Esophagus mucosa (tissue), 1 donor: ENCODE measurements at regions not wholly inside any gene's neighbourhood (a gene's known extent, or its start where the extent isn't known, plus 50 kb on each side); places are given as distances from the start of the nearest gene placed in this dataset.
"Not testable (repeated sequence)": the region's sequence is repeated elsewhere in the genome, so short reads cannot be mapped to it uniquely, and the experiment has no call there.

Experiments
- ATAC-seq: fragments of 200-7000 bp; cut with Tn5 transposase; one replicate; pipeline ENCODE4 v1.9.1; 2020
- donor health status: DM: yes; HTN: yes; CAD: no.

DNA sequence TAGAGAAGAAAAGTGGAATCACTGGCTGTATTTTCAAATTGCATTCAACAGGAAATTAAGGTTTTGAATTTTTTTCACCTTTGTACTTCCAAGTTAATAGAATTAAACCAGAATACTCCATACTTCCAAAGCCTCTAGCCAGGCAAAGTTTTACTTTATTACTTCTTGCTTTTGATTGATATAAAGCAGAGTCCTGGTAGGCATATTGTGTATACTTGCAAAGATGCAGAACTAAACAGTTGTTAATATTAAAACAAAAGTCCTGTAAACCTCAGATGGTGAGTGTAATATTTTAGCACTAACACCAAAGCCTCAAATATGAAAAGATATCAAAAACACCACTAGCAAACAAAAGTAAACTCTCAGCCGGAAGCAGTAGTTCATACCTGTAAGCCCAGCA is 107.2 kb upstream of the C2CD4B start:
- no peak for ATAC-seq

DNA sequence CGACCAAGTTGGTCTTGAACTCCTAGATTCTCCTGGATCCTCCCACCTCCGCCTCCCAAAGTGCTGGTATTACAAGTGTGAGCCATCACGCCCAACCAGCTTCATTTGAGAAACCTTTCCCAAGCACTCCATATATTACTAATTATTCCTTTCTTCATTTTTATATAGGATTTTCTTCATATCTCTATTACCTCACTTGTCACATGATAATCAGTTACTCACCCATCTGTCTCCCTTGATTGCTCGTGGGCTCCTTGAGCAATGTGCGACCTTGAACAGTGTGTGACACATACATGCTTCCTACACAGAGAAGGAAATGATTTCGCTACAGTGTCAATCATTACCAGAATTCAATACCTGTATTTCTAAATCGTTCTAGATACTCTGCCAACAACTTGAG is 110.7 kb upstream of the C2CD4B start:
- no peak for ATAC-seq

DNA sequence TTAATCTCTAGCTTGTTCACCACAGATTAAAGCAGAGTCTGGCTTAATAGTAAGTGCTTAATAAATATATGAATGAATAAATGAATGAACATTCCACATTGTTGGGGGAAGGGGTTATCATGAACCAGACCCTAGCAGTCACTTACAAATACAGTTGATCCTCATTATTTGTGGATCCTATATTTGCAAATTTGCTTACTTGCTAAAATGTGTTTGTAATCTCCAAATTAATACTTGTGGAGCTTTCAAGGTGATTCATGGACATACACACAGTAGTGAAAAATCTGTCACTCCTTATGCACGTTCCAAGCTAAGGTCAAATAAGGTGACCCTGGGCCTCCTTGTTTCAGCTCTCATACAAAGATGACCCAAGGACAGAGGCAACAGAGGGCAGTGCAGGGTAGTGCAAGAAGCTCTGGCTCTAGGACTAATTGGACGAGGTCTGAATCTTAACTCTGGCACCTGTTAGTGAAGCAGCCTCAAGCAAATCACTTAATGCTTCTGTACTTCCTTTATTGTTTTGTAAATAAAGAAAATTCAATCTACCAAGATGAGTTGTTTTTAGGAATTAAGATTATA is 112.8 kb upstream of the C2CD4B start:
- no peak for ATAC-seq

DNA sequence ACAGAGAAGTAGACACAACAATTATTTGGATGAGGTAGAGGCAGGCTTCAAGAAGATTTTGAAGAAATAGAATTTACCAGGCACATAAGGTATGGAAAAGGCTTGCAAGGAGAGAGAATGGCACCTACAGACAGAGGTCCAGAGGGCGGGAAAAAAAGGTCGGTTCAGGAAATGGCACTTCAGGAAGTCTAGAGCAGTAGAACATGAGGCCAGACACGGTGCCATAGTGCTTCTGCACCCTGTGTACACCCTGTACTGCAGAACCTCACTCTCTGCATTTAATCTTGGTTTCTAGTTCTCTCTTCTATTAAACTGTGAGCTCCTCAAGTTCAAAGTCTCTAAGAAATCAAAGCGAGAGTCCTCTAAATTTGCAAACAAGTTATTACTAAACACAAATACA is 113.4 kb upstream of the C2CD4B start:
- no peak for ATAC-seq

DNA sequence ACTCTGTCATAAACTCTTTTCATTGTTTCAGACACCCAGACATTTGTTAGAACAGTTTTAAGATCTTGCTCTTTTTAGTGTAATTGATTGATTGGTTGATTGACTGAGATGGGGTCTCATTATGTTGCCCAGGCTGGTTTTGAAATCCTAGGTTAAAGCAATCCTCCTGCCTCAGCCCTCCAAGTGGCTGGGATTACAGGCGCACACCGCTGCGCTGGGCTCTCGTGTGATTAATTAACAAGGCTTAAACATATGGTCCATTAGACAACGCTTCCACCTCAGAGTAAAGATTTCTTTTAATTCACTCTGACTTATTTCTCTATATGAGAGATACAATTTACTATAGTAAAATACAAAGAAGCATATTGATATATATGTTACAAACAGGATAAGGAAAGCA is 114.0 kb upstream of the C2CD4B start:
- no peak for ATAC-seq

DNA sequence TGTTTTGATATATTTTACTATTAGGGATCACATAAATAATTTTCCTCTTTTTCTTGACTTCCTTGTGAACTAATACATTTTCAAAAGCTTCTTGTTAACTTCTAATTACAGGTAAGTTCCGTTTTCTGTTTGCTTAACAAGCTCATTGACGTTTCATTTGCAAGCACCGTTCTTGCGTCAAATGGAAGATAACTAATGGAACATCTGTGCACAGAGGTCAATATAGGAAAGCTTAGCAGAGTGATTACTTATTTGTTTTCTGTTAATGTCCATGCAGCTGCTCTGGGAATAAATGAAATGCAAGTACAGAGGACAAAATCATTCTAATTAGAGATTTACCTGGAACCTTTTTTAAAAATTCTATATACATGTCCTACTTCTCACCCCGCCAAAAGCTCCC is 115.5 kb upstream of the C2CD4B start:
- ATAC-seq: no peak

DNA sequence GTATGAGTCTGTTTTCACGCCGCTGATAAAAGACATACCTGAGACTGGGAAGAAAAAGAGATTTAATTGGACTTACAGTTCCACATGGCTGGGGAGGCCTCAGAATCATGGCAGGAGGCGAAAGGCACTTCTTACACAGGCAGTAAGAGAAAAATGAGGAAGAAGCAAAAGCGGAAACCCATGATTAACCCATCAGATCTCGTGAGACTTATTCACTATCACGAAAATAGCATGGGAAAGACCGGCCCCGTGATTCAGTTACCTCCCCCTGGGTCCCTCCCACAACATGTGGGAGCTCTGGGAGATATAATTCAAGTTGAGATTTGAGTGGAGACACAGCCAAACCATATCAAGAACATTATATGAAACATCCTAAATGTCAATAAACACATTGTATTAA is 116.7 kb upstream of the C2CD4B start:
- ATAC-seq: not testable (repeated sequence)

DNA sequence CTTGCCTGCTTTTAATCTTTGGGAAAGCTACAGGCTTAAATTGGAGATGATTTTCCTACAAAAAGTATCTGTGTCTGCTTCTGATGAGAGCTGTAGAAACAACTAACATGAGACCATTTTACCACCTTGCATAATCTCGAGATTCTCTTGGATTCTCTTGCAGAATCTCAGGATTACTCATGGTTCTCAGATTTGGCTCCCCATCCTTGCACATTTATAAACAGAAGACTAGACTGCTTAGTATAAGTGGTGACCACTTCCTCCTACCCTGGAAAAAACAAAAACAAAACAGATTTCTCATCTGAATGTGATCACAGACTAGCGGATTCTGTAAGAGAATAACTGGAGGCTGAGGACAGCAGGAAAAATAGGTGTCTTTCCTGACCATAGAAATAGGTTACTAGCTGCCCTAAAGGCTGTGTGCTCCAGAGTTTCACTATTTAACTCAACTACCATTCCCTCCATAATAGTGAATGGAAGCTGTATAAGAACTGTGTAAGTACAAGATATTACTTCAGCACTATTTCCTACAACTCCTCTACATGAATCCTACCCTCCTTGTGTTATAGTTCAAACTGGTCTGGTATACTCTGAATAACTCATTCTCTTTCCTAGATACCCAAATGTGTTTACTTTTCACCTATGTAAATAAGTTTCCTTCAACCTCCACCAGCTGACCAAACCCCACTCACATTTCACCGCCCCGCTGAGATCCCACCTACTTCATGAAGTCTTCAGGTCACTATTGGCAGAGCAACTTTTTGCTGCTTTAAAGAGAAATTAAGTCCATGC is 122.2 kb upstream of the C2CD4B start:
- ATAC-seq: no peak

DNA sequence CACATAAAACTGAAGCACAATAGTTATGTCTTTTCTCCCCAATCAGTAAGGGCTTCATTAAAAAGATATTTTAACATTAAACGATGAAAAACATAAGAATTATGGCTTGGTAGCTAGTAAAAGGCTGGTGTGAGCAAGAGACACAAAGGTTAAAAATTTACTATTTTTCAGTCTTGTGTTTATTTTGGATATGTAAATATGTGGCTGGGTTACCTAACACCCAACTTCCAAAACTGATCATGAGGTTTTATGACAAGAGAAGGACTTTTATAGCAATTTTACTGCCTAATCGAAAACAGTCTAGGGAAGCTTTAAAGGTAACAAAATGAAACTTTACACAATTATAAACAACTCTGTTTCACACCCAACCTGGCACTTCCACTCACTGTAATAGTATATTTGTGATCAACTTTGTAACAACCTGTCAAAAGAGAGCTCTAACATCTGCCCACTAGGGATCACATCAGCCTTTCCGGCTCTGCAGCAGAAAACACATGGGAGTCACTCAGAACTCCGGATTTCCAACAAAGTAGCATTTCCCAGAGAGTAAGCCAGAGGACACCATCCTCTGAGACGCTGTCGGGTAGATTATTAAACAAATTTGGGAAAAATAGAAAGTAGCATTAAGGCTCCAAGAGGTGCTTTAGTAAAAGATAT is 123.4 kb upstream of the C2CD4B start:
- ATAC-seq: no peak

DNA sequence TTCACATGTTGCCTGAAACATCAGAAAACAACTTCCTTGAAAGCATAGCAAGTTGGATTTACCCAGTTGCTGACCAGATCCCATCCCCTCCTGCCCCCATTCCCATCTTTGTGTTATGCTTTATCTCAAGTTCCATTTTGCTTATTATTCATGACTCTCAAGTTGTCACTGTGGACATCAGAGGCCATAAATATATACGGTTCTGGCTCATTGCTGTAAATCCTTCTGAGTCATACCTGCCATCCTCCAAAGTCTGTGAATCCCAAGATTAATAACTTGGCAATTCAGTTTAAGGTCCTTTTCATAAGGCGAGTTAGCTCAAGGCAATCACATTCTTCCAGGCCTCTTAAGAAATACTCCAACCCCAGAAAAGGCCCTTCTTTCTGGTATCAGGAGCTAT is 126.2 kb upstream of the C2CD4B start:
- no peak for ATAC-seq

DNA sequence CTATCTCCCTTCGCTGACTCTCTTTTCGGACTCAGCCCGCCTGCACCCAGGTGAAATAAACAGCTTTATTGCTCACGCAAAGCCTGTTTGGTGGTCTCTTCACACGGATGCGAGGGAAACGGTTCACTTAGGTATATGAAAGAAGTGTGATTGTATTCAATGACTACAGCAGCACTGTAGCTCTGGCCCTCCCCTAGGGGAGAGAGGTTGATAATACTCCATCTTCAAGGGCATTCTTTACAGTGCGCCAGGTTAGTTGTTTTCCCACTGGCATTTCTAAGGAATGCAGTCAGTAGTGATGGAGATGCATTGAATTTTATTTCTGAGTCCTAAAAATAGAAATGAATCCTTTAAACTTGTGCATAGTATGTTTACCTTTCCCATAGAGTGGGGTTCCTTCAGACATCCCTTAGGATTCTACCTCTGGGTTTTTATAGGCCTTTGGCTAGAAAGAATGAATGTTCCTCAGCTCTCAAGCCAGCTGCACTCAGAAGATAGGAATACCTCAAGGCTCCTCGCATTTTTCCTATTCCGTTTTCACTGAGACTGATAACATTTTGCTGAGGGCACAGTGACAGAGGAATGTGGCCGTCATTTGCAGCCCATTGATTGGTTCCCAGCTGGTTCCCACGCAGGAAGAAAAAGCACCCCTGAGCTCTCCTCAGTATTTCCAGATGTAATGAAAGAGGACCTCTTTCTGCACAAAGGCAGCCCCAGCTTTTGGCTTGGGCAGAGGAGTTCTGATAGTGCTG is 131.8 kb upstream of the C2CD4B start:
- ATAC-seq: no peak

DNA sequence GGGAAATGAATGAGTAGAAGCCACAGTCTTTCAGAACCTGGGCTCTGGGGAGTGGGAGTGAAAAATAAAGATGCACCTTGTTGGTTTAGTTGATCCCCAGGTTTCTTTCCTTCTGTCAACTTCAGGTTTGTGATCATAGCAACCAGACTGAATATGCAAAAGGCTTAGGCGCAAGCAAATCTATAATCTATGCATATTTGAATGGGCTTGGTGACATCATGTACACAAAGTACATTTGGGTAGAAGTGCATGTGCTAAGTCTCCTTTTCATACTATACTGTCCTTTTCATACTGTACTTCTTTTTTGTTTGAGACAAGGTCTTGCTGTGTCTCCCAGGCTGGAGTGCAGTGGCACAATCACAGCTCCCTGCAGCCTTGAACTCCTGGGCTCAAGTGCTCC is 132.4 kb upstream of the C2CD4B start:
- ATAC-seq: no peak

DNA sequence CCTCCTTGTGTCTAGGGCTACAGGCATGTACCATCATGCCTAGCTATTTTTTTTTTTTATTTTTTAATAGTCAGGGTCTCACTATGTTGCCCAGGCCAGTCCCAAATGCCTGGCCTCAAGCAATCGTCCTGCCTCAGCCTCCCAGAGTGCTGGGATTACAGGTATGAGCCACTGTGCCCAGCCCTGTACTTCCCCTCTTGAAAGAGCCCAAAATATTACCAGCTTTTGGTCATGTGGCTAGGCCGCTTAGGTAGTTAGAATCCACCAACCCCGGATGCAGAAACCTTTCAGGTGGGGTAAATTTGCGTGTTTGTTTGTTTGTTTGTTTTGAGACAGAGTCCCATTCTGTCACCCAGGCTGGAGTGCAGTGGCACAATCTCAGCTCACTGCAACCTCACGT is 132.8 kb upstream of the C2CD4B start:
- no peak for ATAC-seq

DNA sequence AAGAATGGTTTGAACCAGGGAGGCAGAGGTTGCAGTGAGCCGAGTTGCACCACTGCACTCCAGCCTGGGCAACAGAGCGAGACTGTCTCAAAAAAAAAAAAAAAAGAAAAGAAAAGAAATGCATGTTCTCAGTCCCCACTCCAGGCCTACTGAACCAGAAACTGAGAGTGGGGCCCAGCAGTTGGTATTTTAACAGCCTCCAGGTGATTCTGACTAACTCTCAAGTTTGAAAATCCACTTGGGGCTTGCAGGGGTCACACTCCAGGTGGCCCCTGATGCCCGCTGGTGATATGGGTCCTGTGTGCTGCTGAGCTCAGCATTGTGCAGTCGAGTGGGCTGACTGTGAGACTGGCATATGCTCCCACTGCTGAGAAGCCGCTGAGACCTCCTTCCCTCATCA is 133.7 kb upstream of the C2CD4B start:
- no peak for ATAC-seq

DNA sequence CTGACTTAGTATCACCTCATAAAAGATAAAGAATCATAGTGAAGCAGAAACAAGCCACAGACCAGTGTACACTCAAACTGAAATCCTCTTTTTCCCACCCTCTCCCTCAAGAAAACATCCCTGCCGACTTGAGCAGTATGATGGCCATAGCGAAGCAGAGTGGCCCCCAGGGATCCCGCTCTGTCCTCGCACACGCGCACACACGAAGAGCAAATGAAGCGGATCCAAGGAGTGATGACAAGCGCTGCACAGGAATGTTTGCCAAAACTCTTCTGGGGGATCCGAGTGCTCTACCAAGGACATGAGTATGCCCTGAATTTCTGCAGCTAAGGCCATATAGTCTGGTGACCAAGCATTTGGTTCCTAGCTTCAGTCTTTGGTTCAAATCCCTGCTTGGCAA is 134.5 kb upstream of the C2CD4B start:
- ATAC-seq: no peak

DNA sequence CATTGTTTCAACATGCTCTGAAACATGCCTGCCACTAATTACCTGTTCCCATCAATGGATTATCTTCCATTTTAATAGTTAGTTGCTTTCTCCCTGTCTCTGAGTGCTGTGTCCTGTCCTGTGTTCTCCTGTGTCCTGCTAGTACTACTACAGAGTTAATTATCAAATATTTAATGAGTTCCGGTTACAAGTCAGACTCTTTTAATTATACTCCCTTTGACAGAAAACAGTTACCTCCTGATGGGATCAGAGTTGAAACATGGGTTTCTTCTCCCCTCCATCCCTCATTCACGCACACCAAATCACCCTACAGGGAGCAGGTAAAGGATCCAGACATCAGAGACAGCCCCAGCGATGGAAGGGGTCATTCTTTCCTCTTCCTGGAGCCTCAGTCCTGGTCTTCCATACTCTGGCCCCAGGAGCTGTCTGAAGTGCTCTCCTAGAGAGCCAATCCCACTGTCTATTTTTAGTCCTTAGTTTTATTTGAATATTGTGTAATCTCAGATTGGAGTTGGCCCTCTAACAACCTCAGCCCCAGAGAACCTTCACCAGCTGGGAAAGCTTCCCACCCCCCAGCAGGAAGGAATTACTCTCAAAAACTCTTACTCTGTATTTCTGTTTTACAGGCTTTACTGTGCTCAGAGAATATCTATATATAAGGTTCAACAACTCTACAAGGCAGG is 137.0 kb upstream of the C2CD4B start:
- no peak for ATAC-seq

DNA sequence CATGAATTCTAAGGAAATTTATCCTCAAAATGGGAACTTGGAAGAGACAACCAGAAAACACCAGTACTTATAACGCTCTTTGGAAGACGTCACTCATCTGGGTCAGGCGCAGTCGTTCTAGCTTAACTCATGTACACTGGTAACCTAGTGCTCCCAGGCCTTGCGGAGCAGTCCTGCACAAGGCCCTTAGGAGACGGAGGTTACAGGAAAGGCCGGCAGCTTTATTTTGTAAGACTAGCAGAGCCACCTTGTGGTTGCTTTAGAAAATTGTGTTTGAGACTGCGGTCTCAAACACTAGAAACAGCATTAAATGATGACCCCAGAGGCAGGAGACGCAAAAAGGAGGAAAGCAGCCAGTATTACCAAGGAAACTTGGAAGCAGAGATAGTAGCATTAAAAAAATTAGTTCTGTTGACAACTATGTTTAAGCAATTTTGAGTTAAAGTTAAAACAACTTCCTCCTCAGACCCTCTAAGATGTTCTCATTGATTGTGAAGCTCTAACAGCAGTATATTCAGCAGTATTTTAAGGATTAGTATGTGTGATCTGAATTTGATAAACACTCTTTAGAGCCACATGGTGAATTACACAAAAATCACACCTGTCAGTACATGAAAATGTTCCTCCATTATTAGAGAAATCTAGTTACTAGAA is 141.9 kb upstream of the C2CD4B start:
- peak; percentile 84 for ATAC-seq

DNA sequence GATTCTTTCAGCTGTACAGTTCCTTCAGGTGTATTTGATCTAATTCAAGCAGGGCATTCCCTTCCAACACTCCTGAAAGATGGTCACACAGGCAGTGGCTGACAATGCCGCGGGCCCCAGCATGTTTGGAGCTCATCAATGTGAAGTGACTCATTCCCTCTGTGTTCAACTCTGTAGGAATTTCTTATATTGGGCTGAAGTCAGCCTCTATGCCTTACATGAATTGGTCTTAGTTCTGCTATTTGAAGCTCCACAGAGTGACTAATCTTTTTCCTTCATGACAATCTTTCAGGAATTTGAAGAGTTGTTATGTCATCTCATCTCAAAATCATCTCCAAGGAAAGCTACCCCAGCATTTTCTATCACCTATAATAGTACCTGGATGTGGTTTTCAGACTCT is 142.5 kb upstream of the C2CD4B start:
- ATAC-seq: peak; percentile 74

DNA sequence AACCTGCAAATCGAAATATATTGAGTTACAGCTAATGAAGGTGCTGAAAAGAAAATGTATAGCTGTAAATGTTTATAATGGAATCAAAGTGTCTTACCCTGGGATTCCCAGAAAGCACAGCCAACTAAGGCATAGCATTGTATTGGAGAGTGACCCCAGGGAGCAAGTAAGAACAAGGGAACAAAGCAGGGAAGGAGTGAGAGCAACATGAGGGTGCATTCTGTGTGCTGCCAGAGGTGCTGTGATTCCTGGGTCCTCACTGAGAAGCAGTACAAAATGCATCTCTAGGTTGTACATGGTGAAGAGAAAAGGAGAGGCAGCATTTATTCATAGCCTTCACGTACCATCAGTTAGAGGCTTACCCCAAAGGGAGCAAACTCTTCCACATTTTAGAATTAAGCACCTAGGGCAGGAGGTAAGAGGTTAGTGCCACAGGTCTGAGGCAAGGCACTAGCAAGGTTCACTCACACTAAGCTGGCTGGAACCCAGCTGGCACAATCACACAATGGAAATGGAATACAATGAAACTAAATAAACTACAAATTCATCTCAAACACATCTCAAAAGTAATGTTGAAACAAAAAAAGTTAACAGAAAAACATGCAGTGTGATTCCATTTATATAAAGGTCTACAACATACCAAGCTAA is 151.5 kb upstream of the C2CD4B start:
- no peak for ATAC-seq

DNA sequence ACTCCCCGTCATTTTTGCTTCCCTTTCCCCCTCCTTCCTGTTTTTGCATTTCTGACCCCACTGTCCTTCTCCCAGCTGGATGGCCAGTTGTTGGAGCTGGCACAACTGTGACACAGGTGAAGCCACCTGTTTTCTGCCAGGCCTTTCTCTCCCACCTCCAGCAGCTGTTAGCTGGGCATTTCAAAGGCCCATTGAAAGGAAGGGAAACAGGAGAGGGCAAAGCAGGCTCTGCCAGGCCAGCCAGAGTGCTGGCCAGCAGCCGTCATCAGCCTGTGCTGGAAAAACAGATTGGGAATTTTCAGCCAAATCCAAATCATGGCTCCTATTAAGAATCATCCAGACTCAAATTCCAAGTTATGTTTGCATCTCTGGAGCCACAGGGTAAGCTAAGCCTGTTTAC is 155.2 kb upstream of the C2CD4B start:
- ATAC-seq: no peak

DNA sequence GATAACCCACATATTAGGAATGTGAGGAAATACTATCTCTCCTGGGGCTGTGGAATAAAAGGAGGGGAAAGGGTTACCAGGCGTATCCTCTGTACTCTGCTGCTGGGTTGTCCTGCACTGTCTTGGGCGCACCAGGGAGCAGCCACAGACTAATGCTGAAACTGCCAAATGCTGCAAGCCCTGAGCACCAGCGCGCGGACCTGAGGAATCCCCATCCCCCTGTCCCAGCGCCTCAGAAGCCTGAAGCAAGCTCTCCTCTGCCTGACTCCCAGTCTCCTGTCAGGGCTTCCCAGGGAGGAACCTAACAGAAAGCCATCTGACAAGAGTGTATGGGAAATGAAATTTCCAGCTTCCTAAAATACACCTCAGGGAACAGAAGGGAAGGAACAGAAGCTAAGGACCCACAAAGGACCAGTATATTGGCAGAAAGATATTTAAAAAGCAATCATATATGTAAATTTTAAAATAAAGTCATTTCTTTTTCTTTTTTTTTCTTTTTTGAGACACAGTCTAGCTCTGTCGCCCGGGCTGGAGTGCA is 158.3 kb upstream of the C2CD4B start:
- ATAC-seq: no peak

DNA sequence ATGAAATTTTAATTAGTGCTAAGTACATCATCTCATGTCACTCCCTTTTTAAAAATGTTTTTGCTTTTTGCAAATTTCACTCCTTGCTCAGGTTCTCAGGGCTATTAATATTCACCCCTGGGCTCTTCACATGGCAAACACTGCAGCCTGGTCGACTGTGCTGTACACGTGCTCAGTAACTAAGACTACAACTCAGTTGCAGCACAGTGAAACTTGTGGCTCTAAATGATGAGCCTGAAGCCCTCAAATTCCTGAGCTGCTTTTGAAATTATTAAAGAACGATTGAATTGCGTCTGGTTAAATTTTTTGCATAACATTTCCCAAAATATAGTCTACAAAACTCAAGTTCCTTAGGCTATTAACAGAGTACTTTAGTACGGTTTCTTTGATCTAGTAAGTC is 159.3 kb upstream of the C2CD4B start:
- no peak for ATAC-seq
